NCI-H1694 (cell line): ENCODE measurements at regions not wholly inside any gene's neighbourhood (a gene's known extent, or its start where the extent isn't known, plus 50 kb on each side); places are given as distances from the start of the nearest gene placed in this dataset.
"Not testable (repeated sequence)": the region's sequence is repeated elsewhere in the genome, so short reads cannot be mapped to it uniquely, and the experiment has no call there.

Source experiments
- DNase-seq: peaks from one replicate; lab custom pipeline; 2025; lab: John Stamatoyannopoulos, UW

DNA sequence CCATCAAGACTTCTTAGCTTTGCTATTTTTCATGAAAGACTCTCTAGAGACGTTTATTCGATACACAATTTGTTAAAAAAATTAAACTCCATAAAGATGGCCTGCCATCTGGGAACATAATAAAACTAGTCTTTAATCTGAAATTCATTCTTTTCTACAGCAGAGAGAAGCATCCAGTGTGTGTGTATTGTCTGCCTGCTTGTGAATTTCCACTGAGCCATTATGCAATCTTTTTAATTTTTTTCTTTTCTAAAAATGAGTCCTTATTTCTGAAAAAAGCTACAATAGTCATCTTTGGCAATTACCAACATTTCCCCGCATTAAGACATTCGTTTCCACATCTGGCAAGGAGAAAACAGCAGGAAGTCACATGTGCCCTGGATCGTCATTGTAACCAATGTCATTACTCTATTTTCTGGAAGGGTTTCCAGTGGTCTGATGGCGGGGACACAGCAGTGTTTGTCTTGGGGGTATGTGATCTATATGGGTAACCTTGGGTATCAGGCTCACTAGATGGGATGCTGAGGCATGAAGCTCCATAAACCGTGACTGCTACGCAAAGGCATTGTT, 263.1 kb downstream of the MSX2 start:
- no peak for DNase-seq

DNA sequence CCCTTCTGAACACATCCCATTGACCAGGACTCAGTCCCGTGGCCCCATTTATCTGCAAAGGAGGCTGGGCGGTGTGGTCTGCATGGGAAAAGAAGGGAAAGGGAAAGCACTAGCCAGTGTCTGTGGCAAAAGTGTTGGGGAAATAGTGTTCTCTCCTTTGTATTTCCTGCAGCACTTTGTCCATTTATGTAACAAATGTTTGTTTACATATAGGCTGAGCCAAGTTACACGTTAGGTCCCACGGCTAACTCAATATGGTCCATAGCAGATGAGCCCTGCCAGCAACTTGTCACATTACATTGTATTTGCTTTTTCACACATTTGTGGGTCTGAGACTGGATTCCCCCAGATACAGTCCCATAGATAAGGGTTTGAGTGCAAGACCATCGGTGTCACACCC, 260.5 kb downstream of the MSX2 start:
- no peak for DNase-seq

DNA sequence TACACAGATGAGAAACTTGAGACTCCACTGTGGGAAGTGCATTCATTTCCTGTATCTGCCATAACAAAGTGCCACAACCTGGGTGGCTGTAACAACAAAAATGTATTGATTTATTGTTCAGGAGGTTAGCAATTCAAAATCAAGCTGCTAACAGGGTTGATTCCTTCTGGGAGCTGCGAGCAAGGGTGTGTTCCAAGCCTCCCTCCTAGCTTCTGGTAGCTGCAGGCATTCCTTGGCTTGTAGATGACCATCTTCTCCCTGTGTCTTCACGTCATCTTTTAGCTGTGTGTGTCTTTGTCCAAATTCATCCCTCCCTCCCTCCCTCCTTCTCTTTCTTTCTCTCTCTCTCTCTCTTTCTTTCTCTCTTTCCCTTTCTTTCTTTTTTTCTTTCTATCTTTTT, 258.1 kb downstream of the MSX2 start:
- no peak for DNase-seq

DNA sequence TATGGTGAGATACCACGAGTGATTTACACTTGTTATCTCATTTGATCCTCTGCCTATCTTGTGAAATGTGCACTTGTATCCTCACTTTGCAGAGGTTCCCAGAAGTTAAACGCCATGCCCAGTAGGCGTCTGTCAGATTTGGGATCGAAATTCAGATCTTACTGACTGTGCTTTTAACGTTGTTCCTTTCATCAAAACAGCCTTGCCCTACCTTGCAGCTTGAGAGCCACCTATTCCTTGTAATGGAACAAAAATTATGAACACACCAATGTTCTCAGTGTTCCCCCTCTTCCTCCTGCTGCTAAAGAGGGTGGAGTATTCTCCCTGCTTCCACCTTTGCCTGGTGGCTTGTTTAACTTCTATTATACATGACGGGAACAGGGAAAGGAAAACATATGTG, 257.0 kb downstream of the MSX2 start:
- DNase-seq: no peak

DNA sequence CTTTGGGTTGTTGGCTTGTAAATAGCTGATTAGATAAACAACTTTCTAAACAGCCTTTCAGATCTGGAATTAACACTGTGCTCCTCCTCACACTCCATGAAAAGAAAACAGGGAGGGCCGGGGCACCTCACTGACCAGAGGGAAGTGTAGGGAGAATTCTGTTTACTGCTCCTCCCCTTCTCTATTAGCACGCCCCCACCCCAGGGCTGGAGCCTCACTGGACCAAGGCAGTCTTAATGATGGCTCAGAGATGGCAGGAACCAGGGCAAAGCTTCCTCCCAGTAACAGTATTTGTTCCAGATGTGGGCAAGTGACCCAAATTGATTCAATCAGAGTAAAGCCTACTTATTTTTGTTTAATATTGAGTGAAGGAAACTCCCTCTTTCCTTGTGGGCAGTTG, 256.6 kb downstream of the MSX2 start:
- no peak for DNase-seq

DNA sequence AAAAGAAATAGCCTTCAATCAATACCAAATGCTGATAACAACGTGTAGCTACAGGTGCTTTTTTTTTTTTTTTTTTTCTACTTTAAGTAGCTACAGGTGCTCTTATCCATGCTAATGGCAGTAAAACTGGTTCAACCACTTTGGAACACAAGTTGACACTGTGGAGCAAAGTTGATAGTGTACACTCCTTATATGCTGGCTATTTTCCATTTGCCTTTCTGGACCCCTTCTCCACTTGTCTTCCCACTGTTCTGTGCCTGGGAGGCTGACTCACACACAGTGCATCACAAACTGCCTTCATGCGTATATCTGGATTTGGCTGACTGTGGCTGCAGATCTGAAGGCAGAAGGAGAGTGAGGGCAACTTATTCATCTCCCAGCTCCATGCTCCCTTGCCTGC, 247.9 kb downstream of the MSX2 start:
- DNase-seq: no peak

DNA sequence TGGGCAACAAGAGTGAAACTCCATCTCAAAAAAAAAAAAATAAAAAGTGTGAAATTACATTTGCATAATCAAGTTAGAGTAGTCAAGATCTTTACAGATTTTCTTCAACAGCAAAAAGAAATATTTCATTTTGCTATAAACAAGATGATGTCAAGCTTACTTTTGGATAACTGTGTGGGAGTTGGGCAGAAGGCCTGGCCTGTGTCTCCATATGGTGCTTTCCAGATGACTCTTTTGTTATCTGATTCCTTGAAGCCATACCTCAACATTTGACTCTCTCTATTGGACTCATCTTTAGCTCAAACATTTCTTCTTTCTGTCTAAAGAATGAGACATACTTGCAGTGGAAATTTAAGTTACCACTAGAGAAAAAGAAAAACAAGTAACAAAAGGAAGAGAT, 246.8 kb downstream of the MSX2 start:
- peak; percentile 13 for DNase-seq

DNA sequence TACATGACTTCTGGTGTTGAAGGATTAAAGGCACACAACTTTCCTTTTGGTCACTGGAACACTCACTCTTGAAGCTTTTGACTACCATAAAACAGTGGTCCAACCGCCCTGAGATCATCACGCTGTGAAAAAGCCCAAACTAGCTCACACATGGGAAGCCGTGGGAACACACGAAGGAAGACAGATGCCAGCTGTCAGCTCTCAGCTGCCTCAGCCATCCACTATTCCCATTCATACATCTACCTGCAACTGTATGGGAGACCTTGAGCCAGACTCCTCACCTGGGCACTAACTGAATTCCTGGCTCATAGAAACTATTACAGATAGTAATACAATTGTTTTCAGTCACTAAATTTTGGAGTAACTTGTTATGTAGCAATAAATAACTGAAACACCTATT, 246.1 kb downstream of the MSX2 start:
- DNase-seq: peak; percentile 46

DNA sequence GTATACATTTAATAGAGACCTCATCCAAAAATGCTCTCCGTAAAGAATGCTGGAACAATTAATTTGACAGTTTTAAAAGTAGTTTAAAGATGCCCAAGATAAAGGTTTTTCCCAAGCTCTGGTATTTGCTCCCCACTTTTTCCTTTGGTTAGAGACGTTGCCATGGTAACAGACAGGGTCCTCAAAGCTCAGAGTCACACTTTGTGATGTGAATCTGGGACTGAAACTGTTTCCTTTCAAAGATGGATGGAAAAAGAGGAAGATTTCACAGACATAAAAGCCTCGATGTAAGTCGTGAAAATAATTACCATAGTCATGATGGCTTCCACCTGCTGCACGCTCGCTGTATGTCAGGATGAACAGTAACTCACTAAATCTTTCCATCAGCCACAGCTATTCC, 229.5 kb downstream of the MSX2 start:
- DNase-seq: no peak

DNA sequence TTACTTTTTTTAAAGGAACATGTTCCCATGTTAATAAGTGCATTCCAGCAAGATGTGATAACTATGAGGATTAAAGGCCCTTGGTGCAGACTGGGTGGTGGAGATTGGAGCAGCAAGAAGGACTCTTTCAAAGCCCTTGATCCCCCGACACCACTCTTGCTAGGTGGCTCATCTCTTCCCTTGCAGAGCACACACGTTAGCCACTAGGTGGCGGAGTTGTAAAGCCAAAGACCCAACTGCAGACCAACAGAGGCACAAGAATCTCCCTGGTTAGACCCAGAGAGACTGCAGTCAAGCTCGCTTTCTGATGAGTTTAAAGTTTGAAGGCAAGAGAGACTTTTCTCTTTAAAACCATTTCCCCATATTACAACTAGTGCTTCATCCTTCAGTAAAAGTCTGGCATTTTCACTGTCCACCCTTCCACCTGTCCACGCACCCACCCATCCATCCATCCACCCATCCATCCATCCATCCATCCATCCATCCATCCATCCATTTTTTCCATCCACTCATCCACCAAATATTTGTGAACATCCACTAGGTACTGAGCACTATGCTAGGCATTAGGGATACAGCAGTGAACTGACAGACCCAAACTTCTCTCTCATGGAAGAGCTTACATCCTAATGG, 226.9 kb downstream of the MSX2 start:
- DNase-seq: peak; percentile 62

DNA sequence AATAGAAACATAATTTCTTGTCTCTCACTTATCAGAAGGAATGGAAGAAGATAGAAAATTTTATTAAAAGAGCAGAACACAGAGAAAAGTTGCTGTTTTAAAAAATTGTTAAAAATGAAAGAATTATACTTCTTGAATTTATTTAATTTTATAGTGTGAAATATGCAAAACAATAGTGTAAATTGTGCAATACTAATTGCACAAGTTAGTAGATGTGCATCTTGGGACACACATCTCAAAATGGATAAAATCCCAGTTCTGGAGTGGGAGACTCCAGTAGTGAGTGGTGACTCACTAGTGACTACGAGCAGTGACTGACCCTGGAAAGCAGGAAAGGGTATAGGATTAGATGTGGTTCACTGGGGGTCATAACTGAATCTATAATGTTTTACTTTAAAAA, 223.2 kb downstream of the MSX2 start:
- no peak for DNase-seq

DNA sequence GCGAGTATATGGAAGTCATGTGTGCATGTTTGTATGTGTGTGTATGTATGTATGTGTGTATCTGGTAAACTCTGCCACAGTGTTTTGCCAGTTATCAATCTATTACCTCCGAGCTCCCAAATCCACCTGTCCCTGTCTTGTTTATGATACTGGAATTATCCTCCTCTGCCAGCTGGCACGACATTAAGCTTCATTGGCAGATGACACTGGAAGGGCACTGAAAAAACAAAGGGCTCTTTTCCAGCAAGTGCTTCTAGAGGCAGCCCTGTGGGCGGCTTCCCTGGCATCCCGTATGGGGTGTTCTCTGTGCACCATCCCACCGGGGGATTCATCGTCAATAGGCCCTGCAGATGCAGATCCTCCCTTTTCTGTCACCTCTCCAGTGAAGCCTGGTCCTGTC, 221.5 kb downstream of the MSX2 start:
- peak; percentile 67 for DNase-seq

DNA sequence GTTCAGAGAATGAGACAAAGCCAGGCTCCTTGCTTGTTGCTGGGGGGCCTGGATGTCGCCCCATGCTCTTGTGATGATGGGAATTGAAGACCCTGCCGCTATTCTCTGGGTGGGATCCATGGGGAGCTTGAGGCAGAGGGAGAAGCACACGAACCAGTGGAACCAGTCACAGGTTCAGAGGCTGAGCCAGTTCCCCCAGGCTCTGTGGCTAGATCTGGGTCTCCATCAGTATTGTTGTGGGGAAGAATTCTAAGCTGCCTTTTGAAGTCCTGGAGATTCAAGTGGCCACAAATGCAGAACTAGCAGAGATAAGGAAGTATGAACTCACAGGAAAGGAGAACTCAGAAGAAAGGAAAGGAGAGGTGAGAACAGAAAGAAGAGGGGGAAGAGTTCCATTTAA, 219.4 kb downstream of the MSX2 start:
- DNase-seq: no peak

DNA sequence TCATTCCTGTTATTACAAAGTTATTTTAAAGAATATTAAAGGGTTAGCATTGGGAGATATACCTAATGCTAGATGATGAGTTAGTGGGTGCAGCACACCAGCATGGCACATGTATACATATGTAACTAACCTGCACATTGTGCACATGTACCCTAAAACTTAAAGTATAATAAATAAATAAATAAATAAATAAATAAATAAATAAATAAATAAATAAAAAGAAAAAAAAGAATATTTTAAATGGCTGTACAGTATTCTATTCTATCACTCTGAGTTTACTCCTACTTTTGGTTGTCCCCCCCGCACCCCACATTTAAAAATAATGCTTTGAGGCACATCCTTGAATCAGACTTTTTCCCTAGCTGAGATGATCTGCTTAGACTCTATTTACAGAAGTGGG, 218.6 kb downstream of the MSX2 start:
- not testable (repeated sequence) for DNase-seq

DNA sequence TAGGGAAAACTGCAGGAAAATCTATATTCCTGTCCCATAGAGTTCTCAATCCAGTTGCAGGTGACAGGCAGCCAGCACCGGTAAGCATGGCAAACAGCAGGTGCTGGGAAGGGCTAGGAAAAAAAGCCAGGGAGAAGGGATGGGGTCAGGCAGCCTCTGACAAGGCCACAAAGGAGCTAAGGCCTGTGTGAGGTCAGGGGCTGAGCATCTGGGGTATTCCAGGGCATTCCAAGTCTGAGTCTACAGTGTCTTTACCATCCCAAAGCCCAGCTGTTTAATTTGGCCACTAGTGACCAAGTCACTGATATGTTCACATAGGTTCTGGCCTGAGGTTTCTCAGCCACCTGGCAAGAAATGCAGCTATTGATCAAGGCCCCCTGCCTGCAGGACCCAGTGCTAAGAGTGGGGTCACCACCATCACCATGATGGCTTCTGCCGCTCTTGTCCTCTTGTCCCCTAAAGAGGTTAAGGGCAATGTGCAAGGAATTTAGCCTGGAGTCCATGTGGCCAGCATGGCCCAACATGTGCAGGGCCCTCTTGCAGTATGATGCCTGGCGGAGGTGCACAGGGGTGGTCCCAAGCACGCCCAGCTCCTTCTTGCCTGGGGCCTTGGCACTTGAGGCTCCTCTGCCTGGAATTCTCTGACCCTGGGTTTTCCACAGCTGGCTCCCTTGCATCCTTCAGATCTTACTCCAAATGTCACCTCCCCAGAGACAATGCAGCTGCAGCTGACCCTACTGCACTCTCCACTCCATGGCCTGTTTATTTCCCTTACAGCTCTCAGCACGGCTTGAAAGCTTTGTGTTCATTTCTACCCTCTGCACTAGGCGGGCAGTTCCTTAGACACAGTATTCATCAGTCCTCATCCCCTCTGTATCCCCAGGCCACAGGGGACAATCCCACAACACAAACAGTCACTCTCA, 213.1 kb downstream of the MSX2 start:
- no peak for DNase-seq

DNA sequence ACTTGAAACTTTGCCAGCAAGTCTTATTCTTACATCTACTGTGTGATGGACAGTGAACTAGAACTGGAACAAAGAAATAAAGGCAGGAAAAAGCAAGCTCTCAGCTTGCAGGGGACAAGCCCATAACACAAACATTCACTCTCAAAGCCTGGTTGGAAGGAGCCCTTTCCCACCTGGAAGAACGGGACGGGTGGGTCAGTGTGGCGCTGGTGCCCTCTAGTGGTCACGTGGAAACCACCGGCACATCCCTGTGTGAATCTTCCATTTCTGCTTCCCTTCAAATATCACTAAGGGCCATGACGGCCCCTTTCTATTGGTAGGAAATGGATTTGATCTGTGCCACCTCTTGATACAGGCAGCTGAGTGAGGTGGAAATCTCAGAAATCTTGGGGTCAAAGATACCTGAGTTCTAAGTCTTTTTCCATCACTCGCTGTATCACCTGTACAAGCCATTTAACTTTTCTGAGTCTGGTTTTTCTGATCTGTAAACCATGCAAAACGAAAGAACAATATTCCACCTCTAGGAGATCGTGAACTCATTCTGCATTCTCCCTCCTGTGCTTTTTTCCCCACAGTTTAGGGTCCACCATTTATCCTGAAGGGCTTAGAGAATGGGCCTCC, 211.6 kb downstream of the MSX2 start:
- peak; percentile 37 for DNase-seq

DNA sequence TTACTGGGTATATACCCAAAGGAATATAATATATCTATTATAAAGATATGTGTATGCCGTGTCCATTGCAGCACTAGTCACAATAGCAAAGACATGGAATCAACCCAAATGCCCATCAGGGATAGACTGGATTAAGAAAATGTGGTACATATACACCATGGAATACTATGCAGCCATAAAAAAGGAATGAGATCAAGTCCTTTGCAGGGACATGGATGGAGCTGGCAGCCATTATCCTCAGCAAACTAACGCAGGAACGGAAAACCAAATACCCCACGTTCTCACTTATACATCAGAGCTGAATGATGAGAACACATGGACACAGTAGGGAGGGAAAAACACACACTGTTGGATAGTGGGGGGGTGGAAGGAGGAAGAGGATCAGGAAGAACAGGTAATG, 206.7 kb downstream of the MSX2 start:
- DNase-seq: not testable (repeated sequence)

DNA sequence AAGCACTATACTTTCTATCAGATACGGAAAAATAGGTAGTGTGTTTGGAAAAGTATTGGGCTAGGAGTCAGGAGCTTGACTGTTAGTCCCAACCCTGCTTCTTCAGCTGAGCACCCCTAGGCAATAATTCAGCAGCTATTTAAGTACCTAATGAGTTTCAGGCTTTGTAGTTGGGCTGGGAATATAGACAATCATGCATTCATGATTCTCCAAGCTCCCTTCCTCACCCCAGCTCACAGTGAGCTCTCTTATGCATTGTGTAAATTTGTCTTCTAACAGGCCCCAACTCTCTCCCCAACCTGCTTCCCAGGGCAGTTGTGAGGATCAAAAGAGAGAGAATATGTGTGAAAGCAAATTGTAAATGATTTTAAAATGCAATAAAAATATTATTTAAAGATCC, 201.2 kb downstream of the MSX2 start:
- DNase-seq: no peak

DNA sequence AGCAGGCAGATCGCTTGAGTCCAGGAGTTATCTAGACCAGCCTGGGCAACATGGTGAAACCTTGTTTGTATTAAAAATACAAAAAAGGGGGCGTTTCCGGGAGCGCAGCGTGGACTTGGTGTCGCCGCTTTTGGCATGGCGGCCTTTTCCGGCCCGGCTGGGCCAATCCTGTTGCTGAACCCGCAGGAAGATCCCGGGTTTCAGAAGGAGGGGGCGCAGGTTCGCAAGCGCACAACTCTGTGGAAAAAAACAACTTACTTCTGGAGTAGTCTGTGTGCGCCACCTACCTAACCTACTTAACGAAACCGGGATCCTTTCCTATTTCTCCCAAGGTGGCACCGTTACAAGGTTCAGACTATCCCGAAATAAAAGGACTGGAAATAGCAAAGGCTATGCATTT, 198.6 kb downstream of the MSX2 start:
- DNase-seq: no peak

DNA sequence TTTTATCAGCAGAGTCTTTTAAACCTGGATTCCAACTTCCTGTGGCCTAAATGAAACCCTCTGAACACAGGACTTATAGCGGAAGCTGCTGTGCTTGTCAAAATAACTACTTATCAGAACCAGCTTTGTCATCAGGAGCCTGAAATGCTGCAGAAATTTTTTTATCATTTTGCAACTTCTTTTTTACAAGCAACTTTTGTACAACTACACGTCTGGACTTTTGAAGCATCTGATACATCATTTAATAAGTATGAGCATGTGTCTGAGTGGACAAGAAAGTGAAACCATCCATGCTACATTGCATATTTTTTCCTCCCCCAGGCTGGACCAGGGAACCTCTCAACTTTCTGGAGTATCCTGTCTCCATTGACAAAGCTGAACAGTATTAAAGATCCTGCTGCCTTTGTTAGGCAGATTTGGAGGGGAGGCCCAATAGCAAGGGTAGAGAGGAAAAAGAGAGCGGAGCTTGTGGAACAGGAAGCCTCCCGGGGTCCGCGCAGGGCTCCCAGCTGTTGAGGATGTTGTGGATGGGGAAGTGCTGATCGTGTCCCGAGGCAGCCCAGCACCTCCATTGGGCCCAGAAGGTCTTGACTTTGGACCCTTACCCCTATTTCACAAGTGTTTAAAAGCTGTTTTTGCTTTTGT, 196.6 kb downstream of the MSX2 start:
- no peak for DNase-seq

DNA sequence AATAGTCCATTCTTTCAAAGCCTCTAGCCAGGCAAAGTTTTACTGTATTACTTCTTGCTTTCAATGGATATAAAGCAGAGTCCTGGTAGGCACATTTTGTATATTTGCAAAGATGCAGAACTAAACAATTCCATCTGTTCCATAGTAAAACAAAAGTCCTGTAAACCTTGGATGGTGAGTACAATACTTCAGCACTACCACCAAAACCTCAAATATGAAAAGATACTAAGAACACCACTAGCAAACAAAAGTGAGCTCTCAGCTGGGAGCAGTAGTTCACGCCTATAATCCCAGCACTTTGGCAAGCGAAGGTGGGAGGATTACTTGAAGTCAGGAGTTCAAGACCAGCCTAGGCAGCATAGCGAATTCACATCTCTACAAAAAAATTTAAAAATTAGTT, 195.0 kb downstream of the MSX2 start:
- no peak for DNase-seq

DNA sequence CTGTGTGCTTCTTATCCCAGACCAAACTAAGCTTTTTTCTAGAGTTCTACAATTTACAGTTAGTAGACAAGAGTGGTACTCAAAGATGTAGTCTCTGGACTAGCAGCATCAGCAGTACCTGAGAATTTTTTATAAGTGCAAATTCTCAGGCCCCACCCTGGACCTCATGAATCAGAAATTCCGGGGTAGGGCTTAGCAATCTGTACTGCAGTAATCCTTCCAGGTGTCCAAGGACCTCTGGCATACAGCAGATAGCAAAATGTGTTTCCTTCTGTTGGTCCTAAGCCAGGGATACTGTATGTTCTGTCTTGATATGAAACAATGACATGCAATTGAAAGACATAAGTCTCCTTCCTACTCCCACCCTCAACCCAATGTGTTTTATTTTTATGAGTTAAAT, 194.3 kb downstream of the MSX2 start:
- no peak for DNase-seq
